Nephron progenitor cell (in vitro differentiated cells): ENCODE measurements at regions not wholly inside any gene's neighbourhood (a gene's known extent, or its start where the extent isn't known, plus 50 kb on each side); places are given as distances from the start of the nearest gene placed in this dataset.

Source experiments
- DNase-seq: peaks from one replicate; pipeline ENCODE4 v3.0.0; 2021
- H3K27ac Mint-ChIP-seq: 2 replicates; pipeline ENCODE4 v1.8.0; 2021; ENCODE audit warnings: mild to moderate bottlenecking, moderate library complexity, mixed read lengths
- H3K27me3 Mint-ChIP-seq: 2 replicates; pipeline ENCODE4 v1.8.0; 2021; ENCODE audit warnings: mild to moderate bottlenecking, low read depth, mixed read lengths; ENCODE audit not compliant: poor library complexity
- H3K36me3 Mint-ChIP-seq: 2 replicates; pipeline ENCODE4 v1.8.0; 2021; ENCODE audit warnings: low read depth, mixed read lengths
- H3K4me1 Mint-ChIP-seq: 2 replicates; pipeline ENCODE4 v1.8.0; 2021; ENCODE audit warnings: mixed read lengths
- H3K4me3 Mint-ChIP-seq: 2 replicates; pipeline ENCODE4 v1.8.0; 2021; ENCODE audit warnings: mild to moderate bottlenecking, moderate library complexity, mixed read lengths
- H3K9me3 Mint-ChIP-seq: 2 replicates; pipeline ENCODE4 v1.8.0; 2021; ENCODE audit warnings: mild to moderate bottlenecking, moderate library complexity, mixed read lengths
- CTCF ChIP-seq: fragments of 200-600 bp; sonication (generic); IDR thresholded peaks from 2 replicates; pipeline ENCODE4 v1.5.0; 2021; ENCODE audit warnings: antibody characterized with exemption

- DNase-seq: no peak
- Mint-ChIP-seq H3K4me1 (no peaks in the 10 kb centered on the region), H3K9me3 (no peaks in the 10 kb centered on the region), H3K27me3 (peaks cover 4% of the 10 kb centered on the region), H3K27ac (no peak overlapping the region), H3K4me3 (no peak overlapping the region), H3K36me3 (no peaks in the 10 kb centered on the region)
- no peak for TF ChIP-seq CTCF
These were observed 1331.4 kb downstream of the NSUN3 start for GRCh38 chr3:95394286-95394685.

GRCh38 chr3:95399585-95399984 is 1336.7 kb downstream of the NSUN3 start:
- H3K9me3 Mint-ChIP-seq: no peaks in the 10 kb centered on the region
- no peak overlapping the region for H3K27ac Mint-ChIP-seq
- no peak for DNase-seq
- TF ChIP-seq CTCF: no peak
- H3K36me3 Mint-ChIP-seq: no peaks in the 10 kb centered on the region
- no peak overlapping the region for H3K4me3 Mint-ChIP-seq
- peaks cover 4% of the 10 kb centered on the region for H3K27me3 Mint-ChIP-seq
- H3K4me1 Mint-ChIP-seq: no peaks in the 10 kb centered on the region

GRCh38 chr3:95401693-95402092 is 1338.8 kb downstream of the NSUN3 start:
- TF ChIP-seq CTCF: no peak
- Mint-ChIP-seq H3K9me3 (no peaks in the 10 kb centered on the region), H3K27me3 (peaks cover 4% of the 10 kb centered on the region), H3K36me3 (no peaks in the 10 kb centered on the region), H3K4me3 (no peak overlapping the region), H3K27ac (no peak overlapping the region), H3K4me1 (no peaks in the 10 kb centered on the region)
- DNase-seq: no peak

- no peak overlapping the region for H3K4me3 Mint-ChIP-seq
- H3K27me3 Mint-ChIP-seq: no peaks in the 10 kb centered on the region
- no peak for DNase-seq
- TF ChIP-seq CTCF: no peak
- no peaks in the 10 kb centered on the region for H3K4me1 Mint-ChIP-seq
- no peaks in the 10 kb centered on the region for H3K9me3 Mint-ChIP-seq
- no peak overlapping the region for H3K27ac Mint-ChIP-seq
- no peaks in the 10 kb centered on the region for H3K36me3 Mint-ChIP-seq
These were observed 1345.0 kb downstream of the NSUN3 start for GRCh38 chr3:95407709-95408463.

- TF ChIP-seq CTCF: no peak
- Mint-ChIP-seq H3K36me3 (no peaks in the 10 kb centered on the region), H3K27me3 (peaks cover 1% of the 10 kb centered on the region), H3K27ac (no peak overlapping the region), H3K4me3 (no peak overlapping the region), H3K9me3 (no peaks in the 10 kb centered on the region), H3K4me1 (no peaks in the 10 kb centered on the region)
- no peak for DNase-seq
These were observed 1345.6 kb downstream of the NSUN3 start for GRCh38 chr3:95408464-95408862.

GRCh38 chr3:95418251-95418650 is 1355.4 kb downstream of the NSUN3 start:
- Mint-ChIP-seq H3K36me3 (no peaks in the 10 kb centered on the region), H3K9me3 (peaks cover 14% of the 10 kb centered on the region), H3K4me1 (no peaks in the 10 kb centered on the region), H3K27me3 (peaks cover 8% of the 10 kb centered on the region), H3K27ac (no peak overlapping the region), H3K4me3 (no peak overlapping the region)
- no peak for TF ChIP-seq CTCF
- DNase-seq: no peak
